Heart left ventricle (tissue), 16 donors: ENCODE measurements at regions not wholly inside any gene's neighbourhood (a gene's known extent, or its start where the extent isn't known, plus 50 kb on each side); places are given as distances from the start of the nearest gene placed in this dataset.

Experiments used
- ATAC-seq, 4 donors: fragments of 200-7000 bp; cut with Tn5 transposase; one replicate each; pipeline ENCODE4 v1.9.1; 2020 to 2022; ENCODE audit warnings: moderate library complexity in 4 of 4, mild to moderate bottlenecking in 3 of 4, moderate number of reproducible peaks in 1 of 4
- DNase-seq, 5 donors: peaks; one replicate each; pipeline ENCODE4 v3.0.0-alpha.2; 2020
- H3K27ac ChIP-seq, 12 donors: fragments of 200-600 bp; sonication (generic) in 4 of 12; one replicate each; pipeline versions ENCODE4 v1.5.0 to v1.8.0; 2016 to 2022; ENCODE audit warnings: mild to moderate bottlenecking in 2 of 12
- H3K27me3 ChIP-seq, 9 donors: fragments of 200-600 bp; sonication (generic) in 2 of 9; one replicate each; pipeline versions ENCODE4 v1.5.1 to v1.8.0; 2016 to 2022; ENCODE audit warnings: mild to moderate bottlenecking in 3 of 9
- H3K36me3 ChIP-seq, 9 donors: fragments of 200-600 bp; sonication (generic) in 2 of 9; one replicate each; pipeline versions ENCODE4 v1.5.0 to v1.8.0; 2018 to 2022; ENCODE audit warnings: mild to moderate bottlenecking in 2 of 9
- H3K4me1 ChIP-seq, 12 donors: fragments of 200-600 bp; sonication (generic) in 4 of 12; one replicate each; pipeline versions ENCODE4 v1.5.0 to v1.8.0; 2016 to 2022; ENCODE audit warnings: mild to moderate bottlenecking in 3 of 12
- H3K4me3 ChIP-seq, 12 donors: fragments of 200-600 bp; sonication (generic) in 4 of 12; one replicate each; pipeline versions ENCODE4 v1.5.0 to v1.8.0; 2017 to 2022; ENCODE audit warnings: mild to moderate bottlenecking in 9 of 12, moderate library complexity in 4 of 12
- H3K9me3 ChIP-seq, 12 donors: fragments of 200-600 bp; sonication (generic) in 4 of 12; one replicate each; pipeline versions ENCODE4 v1.5.0 to v1.8.0; 2016 to 2022; ENCODE audit warnings: mild to moderate bottlenecking in 1 of 12
- POLR2A ChIP-seq, 2 donors: fragments of 450-650 bp; IDR thresholded peaks; one replicate each; pipeline ENCODE4 v1.6.1; 2017; ENCODE audit warnings: antibody characterized with exemption in 2 of 2, mild to moderate bottlenecking in 2 of 2, moderate library complexity in 2 of 2
- WGBS, 4 donors: extraction: QIAGEN DNeasy Blood & Tissue Kit in 2 of 4; methylation state at CpG; one replicate each; pipeline versions ENCODE4 v1.1.5 to v1.1.7; 2013 to 2018; 5-methylcytosine and 5-hydroxymethylcytosine counted together
- intact Hi-C, 10 donors: fragments of 100-400 bp; cut with DNase I; formaldehyde crosslinking; loops; one replicate each; pipeline versions ENCODE4 v1.11.1 to v1.14.2; 2022
- TF ChIP-seq, protein P1 (sequence below), 12 donors: fragments of 200-600 bp; sonication (generic) in 4 of 12; IDR thresholded peaks; one replicate each; pipeline versions ENCODE4 v1.5.0 to v1.8.0; 2018 to 2022; ENCODE audit warnings: antibody characterized with exemption in 12 of 12, mild to moderate bottlenecking in 5 of 12
- donor health status: ischemic (EF 13 %, LVEDD 7.1; RV severe dilation, severe dysfunction).
- donor health status: healthy with polysubstance abuse.
- donor health status: DM: no; HTN: yes; CAD: no.
- donor health status: DM: no; HTN: no; CAD: no.
- donor health status: ischemic (EF 25% LVEDD 6.9; RV normal size, moderate dysfunction).
- donor health status: ischemic (EF 25% LVEDD 5.7; RV mildly dilated, moderate dysfunction).
- donor health status: healthy.
- donor health status: DM: yes; HTN: yes; CAD: no.
- donor health status: ischemic (EF 35%, LVEDD 5.7; RV mildly dilated, moderate dysfunction).
- donor health status: nonischemic (EF 11% LVEDD 7.7; RV severe dilation, severe dysfunction).
- donor health status: DM: yes; HTN: yes; CAD: no.
- donor health status: PGD.
- donor health status: ischemic (EF 29% LVEDD 5.4; RV normal size, mild dysfunction).
- donor health status: nonischemic (EF 23%, LVEDD 6.1; RV moderate dilation, normal function).

GRCh38 chr2:172204309-172204708 is 101.6 kb upstream of the DLX2 start:
- DNase-seq (no peak), ATAC-seq (no peak)
- Histone ChIP-seq H3K27me3 (no peaks in the 10 kb centered on the region), H3K9me3 (peaks cover 0 to 18% (median 11%) of the 10 kb centered on the region in 12 donors), H3K27ac (no peak overlapping the region), H3K4me1 (peaks cover 0 to 10% (median 0%) of the 10 kb centered on the region in 12 donors), H3K4me3 (no peak overlapping the region), H3K36me3 (no peaks in the 10 kb centered on the region)
- no peak for TF ChIP-seq POLR2A (IDR thresholded peaks at IDR 0.05)
- TF ChIP-seq, protein P1, sequence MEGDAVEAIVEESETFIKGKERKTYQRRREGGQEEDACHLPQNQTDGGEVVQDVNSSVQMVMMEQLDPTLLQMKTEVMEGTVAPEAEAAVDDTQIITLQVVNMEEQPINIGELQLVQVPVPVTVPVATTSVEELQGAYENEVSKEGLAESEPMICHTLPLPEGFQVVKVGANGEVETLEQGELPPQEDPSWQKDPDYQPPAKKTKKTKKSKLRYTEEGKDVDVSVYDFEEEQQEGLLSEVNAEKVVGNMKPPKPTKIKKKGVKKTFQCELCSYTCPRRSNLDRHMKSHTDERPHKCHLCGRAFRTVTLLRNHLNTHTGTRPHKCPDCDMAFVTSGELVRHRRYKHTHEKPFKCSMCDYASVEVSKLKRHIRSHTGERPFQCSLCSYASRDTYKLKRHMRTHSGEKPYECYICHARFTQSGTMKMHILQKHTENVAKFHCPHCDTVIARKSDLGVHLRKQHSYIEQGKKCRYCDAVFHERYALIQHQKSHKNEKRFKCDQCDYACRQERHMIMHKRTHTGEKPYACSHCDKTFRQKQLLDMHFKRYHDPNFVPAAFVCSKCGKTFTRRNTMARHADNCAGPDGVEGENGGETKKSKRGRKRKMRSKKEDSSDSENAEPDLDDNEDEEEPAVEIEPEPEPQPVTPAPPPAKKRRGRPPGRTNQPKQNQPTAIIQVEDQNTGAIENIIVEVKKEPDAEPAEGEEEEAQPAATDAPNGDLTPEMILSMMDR (IDR thresholded peaks at IDR 0.05): no peak
- intact Hi-C loops: loop anchor here in 1 of 10 donors (10.0 kb wide), 1 partner anchor 190 kb away; no protein-coding TSS in a partner anchor
- 83 to 92% (median 89%) methylated on average over 7 of the region's 7 CpGs for WGBS, 4 donors

DNA sequence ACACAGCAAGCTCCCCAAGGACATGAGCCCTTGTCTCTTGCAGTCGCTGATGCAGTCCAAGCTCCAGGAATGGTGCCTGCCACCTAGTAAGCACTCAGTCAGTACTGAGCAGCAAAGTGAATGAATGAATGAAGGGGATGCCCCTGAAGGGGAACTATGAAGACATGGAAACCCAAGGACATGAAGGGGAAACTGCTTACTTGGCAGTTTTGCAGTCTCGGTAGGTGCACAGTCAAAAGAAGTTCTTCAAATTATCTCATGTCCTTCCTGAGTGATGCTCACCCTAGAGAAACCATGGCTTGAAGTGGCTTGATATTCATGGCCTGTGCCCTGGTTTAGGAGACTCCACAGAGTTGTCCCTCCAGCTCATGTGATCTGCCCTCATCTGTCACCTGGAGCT is 102.1 kb upstream of the DLX2 start:
- peaks cover 0 to 11% (median 0%) of the 10 kb centered on the region in 12 donors for H3K4me1 ChIP-seq
- peaks cover 0 to 13% (median 9%) of the 10 kb centered on the region in 12 donors for H3K9me3 ChIP-seq
- TF ChIP-seq POLR2A (IDR thresholded peaks at IDR 0.05): no peak
- TF ChIP-seq, protein P1 (IDR thresholded peaks at IDR 0.05): no peak
- H3K4me3 ChIP-seq: no peak overlapping the region
- DNase-seq (no peak), ATAC-seq (no peak)
- H3K36me3 ChIP-seq: no peaks in the 10 kb centered on the region
- intact Hi-C loops: loop anchor here in 1 of 10 donors (10.0 kb wide), 1 partner anchor 190 kb away; no protein-coding TSS in a partner anchor
- H3K27ac ChIP-seq: no peak overlapping the region
- H3K27me3 ChIP-seq: no peaks in the 10 kb centered on the region
- 75 to 92% (median 84%) methylated on average over 2 of the region's 2 CpGs for WGBS, 4 donors

DNA sequence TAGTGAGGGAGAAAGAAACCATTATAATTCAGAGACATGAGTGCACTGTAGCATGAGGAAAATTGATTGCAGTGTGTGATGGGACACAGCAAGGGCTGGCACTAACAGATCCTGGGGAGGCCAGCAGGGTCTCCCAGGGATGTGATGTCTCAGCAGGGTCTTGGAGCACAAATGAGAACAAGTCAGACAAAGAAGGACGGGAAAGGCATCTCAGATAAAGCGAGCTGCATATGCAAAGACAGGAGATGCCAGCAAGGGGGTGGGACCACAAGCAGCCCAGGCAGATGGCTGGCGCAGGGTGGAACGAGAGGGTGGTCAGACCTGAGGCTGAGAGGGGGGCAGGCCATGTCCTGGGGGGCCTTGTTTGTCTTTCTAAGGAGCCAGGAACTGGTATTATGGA is 102.6 kb upstream of the DLX2 start:
- ATAC-seq: no peak
- H3K36me3 ChIP-seq: no peaks in the 10 kb centered on the region
- H3K27ac ChIP-seq: no peak overlapping the region
- no peak for DNase-seq
- no peak overlapping the region for H3K4me3 ChIP-seq
- WGBS, 4 donors: 62 to 90% (median 64%) methylated on average over 4 of the region's 4 CpGs
- peaks cover 0 to 8% (median 3%) of the 10 kb centered on the region in 12 donors for H3K9me3 ChIP-seq
- TF ChIP-seq, protein P1 (IDR thresholded peaks at IDR 0.05): no peak
- no peak for TF ChIP-seq POLR2A (IDR thresholded peaks at IDR 0.05)
- H3K4me1 ChIP-seq: peaks cover 0 to 16% (median 0%) of the 10 kb centered on the region in 12 donors
- intact Hi-C loops: loop anchor here in 1 of 10 donors (10.0 kb wide), 1 partner anchor 190 kb away; no protein-coding TSS in a partner anchor
- H3K27me3 ChIP-seq: no peaks in the 10 kb centered on the region

DNA sequence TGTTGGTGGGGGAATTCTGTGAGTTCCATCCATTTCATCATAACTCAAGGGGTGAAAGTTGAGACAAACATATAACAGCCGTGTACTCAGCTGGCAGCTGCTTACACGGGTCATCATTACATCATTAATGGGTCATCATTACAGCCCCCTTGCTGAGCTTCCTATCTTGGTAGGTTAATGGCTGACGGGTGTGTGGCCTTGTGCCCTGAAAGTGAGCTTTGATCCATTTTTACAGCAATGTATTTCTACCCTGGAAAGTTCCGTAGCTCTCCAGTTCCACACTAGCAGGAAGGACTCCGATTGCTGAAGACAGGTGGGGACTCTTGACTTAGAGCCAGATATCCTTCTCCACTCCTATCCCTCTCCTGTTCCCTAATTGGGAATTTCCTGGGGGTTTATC is 105.2 kb upstream of the DLX2 start:
- 82 to 90% (median 85%) methylated on average over 5 of the region's 5 CpGs for WGBS, 4 donors
- intact Hi-C loops: loop anchor here in 1 of 10 donors (10.0 kb wide), 1 partner anchor 187 kb away; no protein-coding TSS in a partner anchor
- Histone ChIP-seq H3K27ac (no peak overlapping the region), H3K4me3 (no peak overlapping the region), H3K4me1 (peaks cover 0 to 18% (median 0%) of the 10 kb centered on the region in 12 donors), H3K9me3 (no peaks in the 10 kb centered on the region), H3K27me3 (no peaks in the 10 kb centered on the region), H3K36me3 (no peaks in the 10 kb centered on the region)
- TF ChIP-seq, protein P1 (IDR thresholded peaks at IDR 0.05): no peak
- TF ChIP-seq POLR2A (IDR thresholded peaks at IDR 0.05): no peak
- DNase-seq (no peak), ATAC-seq (no peak)
